Trophoblast cell (in vitro differentiated cells and primary cell): ENCODE measurements at regions not wholly inside any gene's neighbourhood (a gene's known extent, or its start where the extent isn't known, plus 50 kb on each side); places are given as distances from the start of the nearest gene placed in this dataset.

Experiments used
- DNase-seq, 2 donors: peaks; one replicate each; pipeline ENCODE4 v3.0.0-alpha.2; 2016
- H2AFZ ChIP-seq: 2 replicates; pipeline ENCODE4 v1.6.1; 2013; ENCODE audit warnings: low read length, moderate library complexity, mild to moderate bottlenecking; ENCODE audit not compliant: insufficient read depth, poor library complexity
- H2AK5ac ChIP-seq: 2 replicates; pipeline ENCODE4 v1.6.1; 2013; ENCODE audit warnings: mild to moderate bottlenecking, low read length
- H2BK120ac ChIP-seq: 2 replicates; pipeline ENCODE4 v1.6.1; 2013; ENCODE audit warnings: low read length, mild to moderate bottlenecking, moderate library complexity; ENCODE audit not compliant: insufficient read depth, poor library complexity
- H2BK12ac ChIP-seq: 2 replicates; pipeline ENCODE4 v1.6.1; 2013; ENCODE audit warnings: mild to moderate bottlenecking, low read length, moderate library complexity
- H2BK5ac ChIP-seq: 2 replicates; pipeline ENCODE4 v1.6.1; 2013; ENCODE audit warnings: low read length, low read depth, moderate library complexity, mild to moderate bottlenecking; ENCODE audit not compliant: poor library complexity
- H3K14ac ChIP-seq: 2 replicates; pipeline ENCODE4 v1.6.1; 2013; ENCODE audit warnings: mild to moderate bottlenecking, low read length
- H3K18ac ChIP-seq: 2 replicates; pipeline ENCODE4 v1.6.1; 2013; ENCODE audit warnings: mild to moderate bottlenecking, low read length
- H3K23ac ChIP-seq: 2 replicates; pipeline ENCODE4 v1.6.1; 2013; ENCODE audit warnings: low read length
- H3K27ac ChIP-seq: 2 replicates; pipeline ENCODE4 v1.5.1; 2013; ENCODE audit warnings: low read depth, mild to moderate bottlenecking, inconsistent platforms, low read length, moderate library complexity
- H3K27me3 ChIP-seq: 2 replicates; pipeline ENCODE4 v1.6.1; 2013; ENCODE audit warnings: inconsistent platforms, mild to moderate bottlenecking, low read length, moderate library complexity; ENCODE audit not compliant: insufficient read depth
- H3K36me3 ChIP-seq, 2 experiments: 1 replicate in 1 of 2; 2 replicates in 1 of 2; pipeline ENCODE4 v1.6.1; 2013; ENCODE audit warnings: low read length in 2 of 2, mild to moderate bottlenecking in 2 of 2, moderate library complexity in 1 of 2; ENCODE audit not compliant: insufficient read depth in 2 of 2, control insufficient read depth in 1 of 2
- H3K4ac ChIP-seq: 2 replicates; pipeline ENCODE4 v1.6.1; 2013; ENCODE audit warnings: low read depth, mild to moderate bottlenecking, low read length, moderate library complexity
- H3K4me1 ChIP-seq, 2 experiments: 1 replicate in 1 of 2; 2 replicates in 1 of 2; pipeline ENCODE4 v1.6.1; 2013; ENCODE audit warnings: low read length in 2 of 2, mild to moderate bottlenecking in 2 of 2, moderate library complexity in 1 of 2; ENCODE audit not compliant: insufficient read depth in 2 of 2, control insufficient read depth in 1 of 2
- H3K4me2 ChIP-seq: 2 replicates; pipeline ENCODE4 v1.6.1; 2013; ENCODE audit warnings: inconsistent platforms, mild to moderate bottlenecking, low read length, moderate library complexity
- H3K4me3 ChIP-seq: 2 replicates; pipeline ENCODE4 v1.5.1; 2013; ENCODE audit warnings: mild to moderate bottlenecking, low read depth, low read length, inconsistent platforms
- H3K79me1 ChIP-seq: one replicate; pipeline ENCODE4 v1.6.1; 2013; ENCODE audit warnings: low read length
- H3K79me2 ChIP-seq: 2 replicates; pipeline ENCODE4 v1.6.1; 2013; ENCODE audit warnings: low read length, mild to moderate bottlenecking; ENCODE audit not compliant: control insufficient read depth, insufficient read depth, poor library complexity
- H3K9ac ChIP-seq: 2 replicates; pipeline ENCODE4 v1.6.1; 2013; ENCODE audit warnings: mild to moderate bottlenecking, low read length
- H3K9me3 ChIP-seq: 2 replicates; pipeline ENCODE4 v1.6.1; 2013; ENCODE audit warnings: low read depth, mild to moderate bottlenecking, control low read depth, inconsistent platforms, low read length; ENCODE audit not compliant: insufficient read depth
- H4K12ac ChIP-seq: 2 replicates; pipeline ENCODE4 v1.6.1; 2013; ENCODE audit warnings: low read depth, mild to moderate bottlenecking, low read length, moderate library complexity
- H4K8ac ChIP-seq: 2 replicates; pipeline ENCODE4 v1.6.1; 2013; ENCODE audit warnings: low read depth, mild to moderate bottlenecking, low read length, moderate library complexity
- H4K91ac ChIP-seq: one replicate; pipeline ENCODE4 v1.6.1; 2013; ENCODE audit warnings: low read depth, mild to moderate bottlenecking, low read length, moderate library complexity
- WGBS: extraction: QIAGEN DNeasy Blood & Tissue Kit; methylation state at CpG from one replicate; pipeline ENCODE4 v1.1.7; 2013; ENCODE audit warnings: missing lambda C conversion rate; ENCODE audit not compliant: insufficient read length, insufficient coverage; ENCODE audit errors: extremely low coverage; 5-methylcytosine and 5-hydroxymethylcytosine counted together

DNA sequence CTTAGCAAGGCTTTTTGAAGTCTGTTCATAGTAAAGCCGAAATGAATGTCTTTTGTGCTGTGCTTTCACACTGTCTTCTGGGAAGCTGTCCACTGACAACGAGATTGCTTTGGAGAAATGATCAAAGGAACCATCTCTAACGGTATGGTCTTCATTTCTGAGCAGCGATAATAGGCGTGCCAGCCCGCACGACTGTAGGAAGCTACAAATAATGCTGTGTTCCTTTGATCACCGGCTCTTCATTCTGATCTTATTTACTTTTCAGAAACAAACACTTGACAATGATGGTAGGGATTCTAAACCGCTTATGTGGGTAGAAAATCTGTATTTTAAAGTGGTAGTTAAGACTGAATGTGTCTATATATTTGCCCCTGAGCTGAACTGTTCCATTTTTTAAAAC is 306.6 kb upstream of the EXOC2 start:
- no peak overlapping the region for H3K27ac ChIP-seq
- H3K79me1 ChIP-seq, result no peaks in the 10 kb centered on the region
- H3K14ac ChIP-seq, result no peak overlapping the region
- H3K79me2 ChIP-seq, result no peaks in the 10 kb centered on the region
- no peak overlapping the region for H4K12ac ChIP-seq
- no peaks in the 10 kb centered on the region for H3K36me3 ChIP-seq
- DNase-seq, result no peak
- H3K27me3 ChIP-seq, result no peaks in the 10 kb centered on the region
- no peak overlapping the region for H3K18ac ChIP-seq
- peaks cover 7% of the 10 kb centered on the region for H3K9me3 ChIP-seq
- no peak overlapping the region for H3K4me2 ChIP-seq
- no CpG with 5 or more reads among the region's 9 CpGs for WGBS
- H2BK120ac ChIP-seq, result no peak overlapping the region
- no peak overlapping the region for H2BK5ac ChIP-seq
- no peak overlapping the region for H4K91ac ChIP-seq
- no peaks in the 10 kb centered on the region for H3K4me1 ChIP-seq
- no peak overlapping the region for H3K4ac ChIP-seq
- H2AFZ ChIP-seq, result no peak overlapping the region
- H3K9ac ChIP-seq, result no peak overlapping the region
- H4K8ac ChIP-seq, result no peak overlapping the region
- H2AK5ac ChIP-seq, result no peak overlapping the region
- no peak overlapping the region for H3K23ac ChIP-seq
- no peak overlapping the region for H2BK12ac ChIP-seq
- H3K4me3 ChIP-seq, result no peak overlapping the region

GRCh38 chr6:998551-998950 is 305.6 kb upstream of the EXOC2 start:
- Histone ChIP-seq H3K79me1 (no peaks in the 10 kb centered on the region), H3K4ac (no peak overlapping the region)
- no CpG with 5 or more reads among the region's 10 CpGs for WGBS

GRCh38 chr6:996271-996852 is 303.4 kb upstream of the EXOC2 start:
- no peak for DNase-seq
- Histone ChIP-seq H4K8ac (no peak overlapping the region), H3K27ac (no peak overlapping the region), H3K9ac (no peak overlapping the region), H2AK5ac (no peak overlapping the region), H3K4ac (no peak overlapping the region), H3K14ac (no peak overlapping the region), H3K4me2 (no peak overlapping the region), H3K4me3 (no peak overlapping the region), H3K79me1 (no peaks in the 10 kb centered on the region), H4K12ac (no peak overlapping the region), H2BK120ac (no peak overlapping the region), H2BK12ac (no peak overlapping the region), H2AFZ (no peak overlapping the region), H2BK5ac (no peak overlapping the region), H3K27me3 (no peaks in the 10 kb centered on the region), H3K23ac (no peak overlapping the region), H3K4me1 (no peaks in the 10 kb centered on the region), H3K9me3 (peaks cover 1% of the 10 kb centered on the region), H3K79me2 (no peaks in the 10 kb centered on the region), H3K36me3 (no peaks in the 10 kb centered on the region), H3K18ac (no peak overlapping the region), H4K91ac (no peak overlapping the region)
- no CpG with 5 or more reads among the region's 9 CpGs for WGBS

More at GRCh38 chr6:998551-998950, 305.6 kb upstream of the EXOC2 start:
- Histone ChIP-seq H3K36me3 (no peaks in the 10 kb centered on the region), H2AFZ (no peak overlapping the region), H4K8ac (no peak overlapping the region), H2BK120ac (no peak overlapping the region), H2AK5ac (no peak overlapping the region), H4K91ac (no peak overlapping the region), H3K23ac (no peak overlapping the region), H3K9me3 (peaks cover 6% of the 10 kb centered on the region), H3K4me2 (no peak overlapping the region), H3K79me2 (no peaks in the 10 kb centered on the region), H3K9ac (no peak overlapping the region), H2BK12ac (no peak overlapping the region), H3K14ac (no peak overlapping the region), H3K18ac (no peak overlapping the region), H3K4me1 (no peaks in the 10 kb centered on the region), H2BK5ac (no peak overlapping the region), H3K4me3 (no peak overlapping the region), H4K12ac (no peak overlapping the region), H3K27ac (no peak overlapping the region), H3K27me3 (no peaks in the 10 kb centered on the region)
- DNase-seq, result no peak

GRCh38 chr6:991192-991591 is 298.3 kb upstream of the EXOC2 start:
- no peaks in the 10 kb centered on the region for H3K79me1 ChIP-seq
- H2BK120ac ChIP-seq, result no peak overlapping the region
- H3K14ac ChIP-seq, result no peak overlapping the region
- H3K4me1 ChIP-seq, result no peaks in the 10 kb centered on the region
- H4K91ac ChIP-seq, result no peak overlapping the region
- H3K27me3 ChIP-seq, result no peaks in the 10 kb centered on the region
- no peak overlapping the region for H3K4ac ChIP-seq
- H2AK5ac ChIP-seq, result no peak overlapping the region
- no peak overlapping the region for H3K27ac ChIP-seq
- H3K9ac ChIP-seq, result no peak overlapping the region
- H3K9me3 ChIP-seq, result no peaks in the 10 kb centered on the region
- H3K4me3 ChIP-seq, result no peak overlapping the region
- no peaks in the 10 kb centered on the region for H3K36me3 ChIP-seq
- no peak overlapping the region for H2BK12ac ChIP-seq
- H4K8ac ChIP-seq, result no peak overlapping the region
- DNase-seq, result no peak
- no peak overlapping the region for H3K23ac ChIP-seq
- no peaks in the 10 kb centered on the region for H3K79me2 ChIP-seq
- no peak overlapping the region for H3K4me2 ChIP-seq
- H4K12ac ChIP-seq, result no peak overlapping the region
- no peak overlapping the region for H2BK5ac ChIP-seq
- H3K18ac ChIP-seq, result no peak overlapping the region
- H2AFZ ChIP-seq, result no peak overlapping the region
